Left ventricle myocardium superior (tissue), 1 donor: ENCODE measurements at regions not wholly inside any gene's neighbourhood (a gene's known extent, or its start where the extent isn't known, plus 50 kb on each side); places are given as distances from the start of the nearest gene placed in this dataset.
A peak's percentile ranks its signal among the peaks of the same experiment; 100 is the strongest.

ENCODE experiments used
- ATAC-seq: fragments of 200-7000 bp; cut with Tn5 transposase; one replicate; pipeline ENCODE4 v1.9.1; 2020; ENCODE audit warnings: mild to moderate bottlenecking, moderate library complexity
- DNase-seq: peaks from one replicate; pipeline ENCODE4 v3.0.0-alpha.2; 2020
- intact Hi-C: fragments of 100-400 bp; cut with micrococcal nuclease; formaldehyde crosslinking; loops from one replicate; pipeline ENCODE4 v1.11.0; 2022
- donor health status: DM: no; HTN: yes; CAD: no; lungs with severe emphysema.

GRCh38 chr20:18956890-18957289 lies 143.3 kb downstream of the SCP2D1 start:
- no peak for ATAC-seq
- intact Hi-C loops, result no loop called here
- DNase-seq, result no peak

GRCh38 chr20:18957328-18957727 lies 143.7 kb downstream of the SCP2D1 start:
- ATAC-seq (no peak), DNase-seq (no peak)
- intact Hi-C loops, result no loop called here

- intact Hi-C loops, result no loop called here
- DNase-seq, result no peak
- no peak for ATAC-seq
These were observed 157.5 kb downstream of the SCP2D1 start for GRCh38 chr20:18971121-18971520.

GRCh38 chr20:18971574-18971973 lies 158.0 kb downstream of the SCP2D1 start:
- DNase-seq (no peak), ATAC-seq (no peak)
- intact Hi-C loops, result no loop called here

DNA sequence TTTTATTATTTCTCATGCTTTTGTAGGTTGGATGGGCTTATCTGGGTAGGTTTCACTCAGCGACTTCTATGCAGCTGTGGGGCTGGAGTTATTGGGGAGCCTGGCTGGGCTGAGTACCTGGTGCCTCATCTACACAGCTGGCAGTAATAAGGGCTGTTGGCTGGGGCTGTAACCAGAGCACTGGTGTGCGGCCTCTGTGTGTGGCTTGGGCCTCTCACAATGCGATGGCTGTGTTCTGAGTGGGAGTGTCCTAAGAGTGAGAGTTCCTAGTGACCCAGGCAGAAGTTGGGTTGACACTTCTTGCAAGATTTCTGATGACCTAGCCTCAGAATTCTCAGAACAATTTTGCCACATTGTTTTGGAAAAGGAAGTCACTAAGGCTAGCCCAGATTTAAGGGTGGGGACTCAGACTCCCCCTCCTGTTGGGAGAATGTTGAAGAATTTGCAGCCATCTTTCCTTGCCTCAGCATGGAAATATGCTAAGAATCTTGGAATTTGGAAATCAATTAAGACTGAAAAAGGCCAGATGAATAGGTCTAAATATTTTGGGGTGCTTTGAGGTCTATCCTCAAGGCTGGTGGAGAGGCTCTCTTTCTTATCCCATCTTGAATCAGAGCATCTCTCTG lies 158.8 kb downstream of the SCP2D1 start:
- no peak for ATAC-seq
- no peak for DNase-seq
- intact Hi-C loops, result no loop called here

- peak; percentile 60 for ATAC-seq
- DNase-seq, result peak; percentile 44
- intact Hi-C loops, result no loop called here
These were observed 160.1 kb downstream of the SCP2D1 start for GRCh38 chr20:18973529-18974173.

- no peak for ATAC-seq
- DNase-seq, result no peak
- intact Hi-C loops, result no loop called here
These were observed 161.1 kb downstream of the SCP2D1 start for GRCh38 chr20:18974660-18975059.

DNA sequence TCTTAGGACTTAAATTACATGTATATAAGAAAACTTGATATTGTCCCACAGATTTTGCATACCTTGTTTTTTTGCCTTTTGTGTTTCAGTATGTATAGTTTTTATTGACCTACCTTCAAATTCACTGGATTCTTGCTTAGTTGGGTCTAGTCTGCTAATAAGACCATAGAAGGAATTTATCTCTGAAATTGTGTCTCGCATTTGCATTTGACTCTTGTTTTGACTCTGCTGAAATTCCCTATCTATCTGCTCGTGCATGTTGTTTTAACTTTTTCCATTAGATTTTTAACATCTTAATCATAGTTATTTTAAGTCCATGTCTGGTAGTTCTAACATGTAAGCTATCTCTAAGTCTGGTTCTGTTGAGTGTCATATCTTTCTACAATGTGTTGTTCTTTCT lies 163.9 kb downstream of the SCP2D1 start:
- DNase-seq (no peak), ATAC-seq (no peak)
- intact Hi-C loops, result no loop called here

DNA sequence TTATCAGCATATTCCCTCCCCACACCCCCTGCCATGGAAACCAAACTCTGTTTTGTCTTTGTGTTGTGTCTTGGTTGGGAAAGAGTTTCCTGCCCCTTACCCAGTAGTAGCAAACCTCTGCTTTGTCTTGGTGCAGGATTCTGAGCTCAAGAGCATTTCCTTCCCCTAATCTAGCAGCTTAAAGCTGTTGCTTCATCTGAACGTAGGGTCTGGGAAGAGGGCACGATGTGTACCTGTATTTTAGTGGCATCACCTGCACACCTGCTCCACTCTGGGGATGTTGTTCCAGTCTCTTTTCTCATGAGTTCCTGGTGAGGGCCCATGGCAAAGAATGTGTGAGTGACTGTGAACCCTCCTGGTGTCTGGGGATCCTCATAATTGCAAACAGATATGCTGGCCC lies 164.7 kb downstream of the SCP2D1 start:
- DNase-seq (no peak), ATAC-seq (no peak)
- intact Hi-C loops, result no loop called here

- ATAC-seq (no peak), DNase-seq (no peak)
- intact Hi-C loops, result no loop called here
These were observed 165.5 kb downstream of the SCP2D1 start for GRCh38 chr20:18979132-18979531.

DNA sequence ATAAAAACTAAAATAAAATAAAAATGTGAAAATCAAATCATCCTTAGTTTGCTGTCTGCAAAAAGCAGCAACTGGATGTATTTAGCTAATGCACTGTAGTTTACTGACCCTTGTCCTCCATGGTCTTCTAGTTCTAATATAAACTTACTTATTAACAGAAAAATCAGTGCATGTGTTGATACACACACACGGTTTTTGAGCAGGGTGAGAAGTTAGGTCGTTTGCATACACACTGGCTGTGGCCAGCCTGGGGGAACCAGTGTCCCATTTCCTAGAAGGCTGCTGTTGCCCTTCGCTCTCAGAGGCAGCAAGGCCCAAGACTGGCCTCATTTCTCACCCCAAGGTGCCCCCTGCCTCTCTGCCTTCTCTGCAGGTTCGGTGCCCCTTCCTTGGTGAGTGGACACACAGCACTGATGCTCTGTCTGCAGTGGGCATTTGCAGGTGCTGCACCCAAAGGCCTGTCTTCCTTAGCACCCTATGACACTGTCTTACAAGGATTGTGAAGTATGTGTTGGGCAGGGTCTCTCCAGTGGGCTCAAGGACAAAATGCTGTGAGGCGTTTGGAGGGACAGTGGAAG lies 168.5 kb downstream of the SCP2D1 start:
- DNase-seq (no peak), ATAC-seq (no peak)
- intact Hi-C loops, result no loop called here

GRCh38 chr20:18983796-18984195 lies 170.2 kb downstream of the SCP2D1 start:
- ATAC-seq (no peak), DNase-seq (no peak)
- intact Hi-C loops, result no loop called here

DNA sequence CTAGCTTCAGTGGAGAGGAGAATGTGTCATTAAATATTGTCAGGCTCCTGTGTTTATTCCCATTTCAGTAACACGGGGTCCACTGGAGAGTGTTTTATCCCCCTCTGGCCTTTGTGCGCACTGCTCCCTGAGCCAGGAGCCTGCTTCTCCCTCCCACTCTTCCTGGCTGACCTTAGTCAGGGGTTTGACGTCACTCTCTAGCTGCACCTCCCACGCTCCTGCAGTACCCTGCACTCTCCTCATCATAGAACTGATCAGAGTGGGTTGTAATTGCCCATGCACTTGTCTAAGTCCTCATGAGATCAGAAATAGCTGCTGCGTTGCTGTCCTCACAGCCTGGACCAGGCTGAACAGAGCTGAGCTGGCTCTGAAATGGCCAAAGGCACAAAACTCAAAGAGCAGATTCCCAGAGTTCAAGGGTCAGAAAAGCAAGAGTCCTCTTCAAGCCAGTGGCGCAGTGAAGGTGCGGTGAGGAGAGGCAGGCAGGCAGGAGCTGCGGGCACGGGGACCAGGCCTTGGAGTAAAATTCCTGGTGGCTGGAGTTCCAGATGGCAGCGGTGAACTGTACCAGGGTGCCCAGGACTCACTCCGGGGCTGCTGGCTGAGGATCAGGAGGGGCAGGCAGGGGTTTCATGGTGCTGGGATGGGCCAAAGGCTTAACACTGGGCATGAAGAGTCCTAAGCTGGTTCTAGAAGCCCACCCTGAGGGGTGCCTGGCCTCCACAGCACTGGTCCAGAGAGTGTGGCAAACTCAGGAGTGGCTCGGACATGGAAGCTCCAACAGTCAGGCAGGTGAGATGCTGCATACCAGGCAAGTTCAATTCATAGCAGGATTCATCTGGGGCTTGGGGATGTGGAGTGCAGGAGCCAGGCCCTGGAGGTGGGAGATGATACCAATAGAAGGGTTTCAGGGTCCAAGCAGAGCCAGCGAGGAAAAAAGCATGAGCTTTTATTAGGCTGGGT lies 170.9 kb downstream of the SCP2D1 start:
- intact Hi-C loops, result no loop called here
- no peak for DNase-seq
- peak; percentile 64 for ATAC-seq

GRCh38 chr20:18985551-18985950 lies 172.0 kb downstream of the SCP2D1 start:
- intact Hi-C loops, result no loop called here
- no peak for DNase-seq
- no peak for ATAC-seq

DNA sequence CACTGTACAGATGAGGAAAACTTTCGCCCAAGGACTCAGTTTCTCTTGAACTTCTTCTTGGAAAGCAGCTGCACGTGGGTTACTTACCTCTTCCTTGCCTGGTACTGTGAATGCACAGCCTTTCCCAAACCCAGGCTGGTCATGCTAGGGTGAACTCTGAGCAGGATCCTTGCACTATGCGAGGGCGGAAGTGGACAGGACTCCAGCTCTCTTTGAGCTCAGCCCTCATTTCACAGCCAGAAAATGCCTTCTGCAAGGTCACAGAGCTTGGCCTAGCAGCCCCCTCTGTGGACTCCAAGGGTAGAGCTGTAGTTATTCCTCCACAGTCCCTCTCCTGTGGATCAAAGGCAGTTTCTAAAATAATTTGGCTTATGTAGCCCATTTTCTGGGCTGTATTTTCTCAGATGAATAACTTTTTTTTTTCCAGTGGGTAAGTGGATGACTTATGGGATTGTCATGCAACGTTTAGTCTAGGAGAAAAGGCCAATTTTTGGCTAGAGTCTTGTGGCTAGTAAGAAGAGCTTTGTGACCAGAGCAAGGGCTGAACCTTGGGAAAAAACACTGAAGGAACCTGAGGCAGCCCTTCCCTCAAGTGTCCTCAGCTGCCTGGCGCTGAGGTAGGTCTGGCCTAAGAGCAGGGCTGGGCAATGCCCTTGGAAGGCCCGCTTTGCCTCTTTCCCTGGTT lies 172.7 kb downstream of the SCP2D1 start:
- intact Hi-C loops, result no loop called here
- ATAC-seq (no peak), DNase-seq (no peak)

DNA sequence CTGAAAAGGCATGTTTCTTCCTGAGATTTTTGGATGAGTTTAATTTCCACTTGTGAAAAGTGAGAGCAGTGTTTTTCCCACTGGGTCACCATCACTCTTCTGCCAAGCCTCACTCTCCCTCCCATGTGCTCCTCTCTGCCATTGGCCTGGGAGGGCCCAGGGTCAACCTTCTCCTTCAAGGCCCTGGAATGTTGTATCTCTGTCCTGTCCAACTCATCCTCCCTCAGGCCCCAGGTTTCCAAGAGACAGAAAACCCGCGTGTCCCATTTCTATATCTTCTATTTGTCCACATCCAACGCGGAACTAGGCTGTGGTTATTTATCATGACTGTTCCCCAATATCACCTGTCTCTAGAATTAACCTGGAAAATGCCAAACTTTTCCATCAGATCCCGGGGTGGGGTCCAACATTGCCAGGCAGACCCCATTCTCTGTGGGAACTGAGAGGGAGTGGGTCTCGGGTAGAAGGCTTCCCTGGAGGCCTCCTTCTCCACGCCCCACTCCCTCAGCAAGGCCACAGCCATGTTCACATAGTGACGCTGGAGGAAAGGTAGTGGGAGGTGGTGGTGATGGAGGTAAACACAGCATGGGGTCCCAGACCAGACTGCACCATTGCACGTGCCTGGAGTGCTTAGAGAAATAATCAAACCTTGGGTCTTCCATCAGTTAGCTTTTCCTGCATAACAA lies 173.5 kb downstream of the SCP2D1 start:
- intact Hi-C loops, result no loop called here
- ATAC-seq (peak; percentile 44), DNase-seq (no peak)

DNA sequence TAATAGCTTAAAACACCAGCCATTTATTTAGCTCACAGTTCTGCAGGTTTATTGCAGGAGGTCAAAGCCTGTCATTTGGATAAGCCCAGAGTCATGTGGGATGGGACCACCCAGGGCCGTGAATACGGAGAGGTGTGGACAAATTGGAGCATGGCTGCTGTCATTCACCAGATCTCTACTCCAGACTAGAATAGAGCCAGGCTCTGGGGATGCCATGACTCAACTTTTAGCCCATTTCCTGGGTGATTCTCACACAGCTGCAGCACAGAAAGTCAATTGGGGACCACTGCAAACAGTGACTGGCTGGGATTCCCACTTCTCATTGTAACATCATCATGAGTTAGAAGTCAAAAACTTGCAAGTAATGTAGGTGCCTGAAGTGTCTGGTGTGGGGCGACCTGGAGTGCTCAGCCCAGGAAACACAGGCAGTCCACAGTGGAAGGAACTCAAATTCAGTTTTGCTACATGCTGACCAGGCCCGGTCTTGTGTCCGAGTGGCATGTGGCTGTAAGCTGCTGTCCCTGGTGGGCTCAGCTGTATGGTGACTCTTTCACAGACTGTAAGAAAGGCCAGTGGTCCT lies 174.3 kb downstream of the SCP2D1 start:
- intact Hi-C loops, result no loop called here
- ATAC-seq (no peak), DNase-seq (no peak)

- DNase-seq (no peak), ATAC-seq (no peak)
- intact Hi-C loops, result no loop called here
These were observed 175.1 kb downstream of the SCP2D1 start for GRCh38 chr20:18988701-18989100.
